ENCODE measurements at regions not wholly inside any gene's neighbourhood (a gene's known extent, or its start where the extent isn't known, plus 50 kb on each side); places are given as distances from the start of the nearest gene placed in this dataset.
"Not testable (repeated sequence)": the region's sequence is repeated elsewhere in the genome, so short reads cannot be mapped to it uniquely, and the experiment has no call there.

DNA sequence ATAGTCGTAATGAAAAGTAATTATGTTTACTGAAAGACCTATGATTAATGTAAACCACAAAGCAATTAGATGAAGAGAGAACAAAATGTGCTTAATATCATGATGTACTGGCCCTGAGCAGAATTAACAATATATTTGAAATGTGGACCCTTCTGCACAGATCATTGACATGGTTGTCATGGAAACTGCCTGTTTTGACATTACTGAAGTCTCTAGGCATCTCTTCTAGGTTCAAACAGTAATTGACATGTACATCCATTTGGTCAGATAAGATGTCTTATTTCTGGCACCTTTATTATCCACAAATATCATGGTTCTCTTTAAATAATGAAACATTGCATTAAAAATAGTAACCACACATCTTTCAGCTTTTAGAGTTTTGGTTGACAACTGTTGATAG is 251.7 kb upstream of the GNPDA2 start:
- no peak for DNase-seq (ENCODE audit: low spot score)

DNA sequence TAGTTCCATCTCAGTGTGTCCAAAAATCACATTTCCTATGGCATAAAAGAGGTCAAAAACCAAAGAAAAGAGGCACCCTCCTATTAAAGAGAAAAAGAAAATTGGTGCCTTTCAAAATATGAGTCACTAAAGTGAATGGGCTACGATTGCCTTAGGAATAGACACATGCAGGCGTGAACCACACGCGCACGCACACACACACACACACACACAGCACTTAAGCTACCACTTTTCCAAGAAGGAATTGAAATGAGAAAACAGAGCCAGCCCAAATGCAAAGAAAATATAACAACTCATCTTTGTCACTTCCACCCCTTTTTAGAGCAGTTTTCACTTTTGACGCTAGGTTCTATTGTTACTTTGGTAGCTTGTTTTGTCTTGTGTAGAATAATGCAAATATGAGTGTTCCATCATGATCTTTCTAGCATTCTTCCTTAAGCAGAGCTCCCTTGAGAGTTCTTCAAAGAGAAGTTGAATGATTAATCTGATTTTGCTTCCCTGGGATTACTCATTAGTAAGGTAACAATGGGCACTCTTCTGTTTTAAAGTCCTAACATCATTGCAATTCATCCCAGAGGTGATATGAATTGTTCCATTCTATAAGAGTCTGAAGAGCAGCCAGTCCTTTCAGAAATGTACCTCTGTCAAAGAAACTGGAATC is 239.2 kb upstream of the GNPDA2 start:
- DNase-seq (ENCODE audit: low spot score): no peak

DNA sequence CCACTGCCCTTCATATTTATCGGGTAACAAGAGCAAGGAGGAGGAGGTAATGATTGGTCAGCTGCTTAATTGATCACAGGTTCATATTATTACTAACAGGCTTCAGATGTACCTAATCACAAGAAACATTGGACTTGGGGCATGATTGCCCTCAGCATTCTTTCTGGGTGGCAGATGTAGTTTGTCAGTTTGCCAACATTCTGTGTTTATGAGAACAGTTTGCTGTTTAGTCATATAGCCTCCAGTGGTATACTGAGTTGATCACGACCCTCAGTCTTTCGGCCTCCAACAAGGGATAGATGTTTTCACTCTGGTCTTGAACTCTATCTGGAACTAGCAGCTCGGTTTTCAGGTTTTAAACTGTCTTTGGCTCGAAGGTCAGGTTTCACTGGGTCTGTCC is 237.7 kb upstream of the GNPDA2 start:
- DNase-seq (ENCODE audit: low spot score): not testable (repeated sequence)

DNA sequence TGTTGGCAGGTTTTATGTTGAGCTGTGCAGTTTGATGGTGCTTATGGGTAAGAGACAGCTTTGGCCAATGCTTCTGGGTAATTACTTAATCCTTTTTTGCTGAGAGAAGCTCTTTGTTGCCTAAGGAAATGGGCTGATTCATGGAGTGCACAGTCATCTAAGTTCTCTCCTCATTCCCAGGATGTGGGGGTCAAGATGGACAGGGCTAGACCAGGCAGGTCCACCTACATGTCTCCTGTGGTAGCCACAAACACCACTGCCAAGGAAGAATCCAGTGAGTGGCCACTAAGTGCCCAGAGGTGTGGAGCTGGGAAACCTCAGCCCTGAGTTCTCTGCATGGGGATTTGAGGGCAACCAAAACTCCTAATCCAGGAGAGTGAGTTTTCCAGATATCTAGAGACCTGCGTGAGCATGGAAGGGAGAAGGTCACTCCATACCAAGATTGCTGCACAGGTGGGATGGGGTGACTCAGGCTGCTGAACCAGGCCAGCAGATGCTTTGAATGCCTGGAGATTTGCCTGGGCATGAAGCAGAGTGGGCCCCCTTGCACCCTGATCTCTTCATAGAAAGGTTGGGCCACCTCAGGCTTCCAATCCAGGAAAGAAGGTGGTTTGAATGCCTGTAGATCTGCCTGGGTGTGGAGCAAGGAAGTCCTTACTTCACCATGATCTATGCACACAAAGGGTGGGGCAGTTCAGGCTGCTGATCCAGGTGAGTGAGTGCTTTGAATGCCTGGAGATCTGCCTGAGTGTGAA is 234.8 kb upstream of the GNPDA2 start:
- no peak for DNase-seq (ENCODE audit: low spot score)

DNA sequence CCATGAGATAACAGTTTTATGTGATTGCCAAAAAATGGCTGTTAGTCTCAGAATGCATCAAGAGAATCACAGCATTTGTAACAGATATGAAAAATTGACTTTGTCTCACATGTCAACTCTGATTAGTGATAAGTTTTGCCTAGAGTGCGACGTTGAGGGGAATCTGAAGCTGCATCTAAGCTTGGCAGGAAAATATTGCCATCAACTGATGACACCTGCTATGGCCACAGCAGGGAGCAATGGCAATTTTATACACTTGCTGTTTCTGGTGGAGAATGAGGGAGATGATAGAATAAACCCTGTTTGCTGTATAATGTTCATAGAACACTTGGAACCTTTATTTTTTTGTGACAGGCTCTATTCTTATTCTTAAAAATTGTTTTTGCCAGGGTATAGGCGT is 205.4 kb upstream of the GNPDA2 start:
- no peak for DNase-seq (ENCODE audit: low spot score)

DNA sequence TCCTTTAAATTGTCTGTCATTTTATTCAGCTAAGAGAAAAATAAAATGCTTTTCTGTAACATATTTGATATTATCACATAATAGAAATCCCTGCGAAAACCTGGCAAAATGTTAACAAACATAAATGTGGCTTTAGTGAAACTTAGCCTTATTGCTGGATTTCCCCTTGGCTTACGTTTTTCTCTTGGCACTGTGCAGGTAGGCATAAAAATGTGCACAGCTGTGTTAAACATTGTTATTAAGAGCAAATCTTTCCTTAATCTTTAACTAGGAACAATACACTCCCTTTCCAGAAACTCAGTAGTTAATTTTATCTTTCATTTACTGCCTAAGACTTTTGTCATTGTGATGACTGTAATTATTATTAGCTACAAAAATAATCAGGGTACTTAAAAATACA is 202.4 kb upstream of the GNPDA2 start:
- DNase-seq (ENCODE audit: low spot score): no peak

DNA sequence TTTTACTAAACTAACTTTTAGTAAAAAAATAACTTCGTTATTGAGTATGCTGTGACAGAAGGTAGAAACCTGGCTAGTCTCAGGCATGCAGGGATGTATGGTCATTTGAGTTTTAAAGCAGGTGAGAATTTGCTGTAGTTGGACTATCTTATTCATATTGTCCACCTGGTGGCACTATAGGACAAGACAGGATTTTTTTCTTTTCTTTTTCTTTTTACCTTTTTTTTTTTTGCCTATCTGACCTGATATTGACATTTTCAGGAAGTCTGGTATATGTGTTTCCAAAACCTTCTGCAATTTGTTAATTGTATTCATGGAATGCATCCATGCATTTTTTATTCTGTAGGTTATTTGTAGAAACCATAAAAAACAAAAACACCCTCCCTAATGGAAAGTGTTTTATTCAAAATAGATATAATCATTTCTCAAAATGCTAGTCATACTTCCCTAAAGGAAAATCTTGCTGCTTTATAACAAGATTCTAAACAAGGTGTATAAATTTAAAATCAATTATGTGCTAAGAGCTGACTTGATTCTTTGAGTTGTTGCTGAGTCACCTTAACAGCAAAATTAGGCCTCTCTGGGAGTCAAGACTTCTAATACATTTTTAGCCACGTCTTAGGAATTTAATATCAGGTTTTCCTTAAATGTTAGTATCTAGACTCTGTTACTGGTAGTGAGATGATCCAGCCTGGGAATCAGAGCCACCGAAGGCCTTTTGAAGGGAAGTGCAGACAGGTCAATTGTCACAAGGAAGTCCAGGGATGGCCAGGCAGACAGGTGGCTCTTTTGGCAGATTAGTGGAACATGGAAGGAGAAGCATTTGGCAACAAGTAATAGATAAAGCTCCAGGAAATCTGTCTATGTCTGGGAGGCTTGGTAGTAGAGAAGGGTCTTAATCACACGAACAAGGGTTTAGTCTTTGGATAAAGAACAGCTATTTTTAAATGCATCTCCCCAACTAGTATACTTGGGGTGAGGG is 201.3 kb upstream of the GNPDA2 start:
- DNase-seq (ENCODE audit: low spot score): no peak

DNA sequence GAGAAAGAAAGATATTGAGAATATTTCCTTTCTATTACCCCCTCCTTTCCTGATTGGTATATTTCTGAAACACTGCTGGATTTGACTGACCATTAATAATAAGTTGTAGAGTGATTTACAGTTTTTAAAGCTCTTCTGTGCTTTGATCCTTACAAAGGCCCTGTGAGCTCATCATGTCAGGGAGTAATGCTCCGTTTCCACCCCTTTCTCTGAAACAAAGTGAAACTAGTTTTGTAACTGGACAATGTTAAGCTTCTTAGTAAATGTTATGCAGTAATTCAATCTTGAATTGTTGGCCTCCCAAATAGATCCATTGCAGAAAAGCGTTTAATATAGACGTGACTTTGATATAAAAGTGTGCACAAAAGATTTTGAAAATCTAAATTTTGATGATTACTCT is 190.1 kb upstream of the GNPDA2 start:
- no peak for DNase-seq (ENCODE audit: low spot score)

DNA sequence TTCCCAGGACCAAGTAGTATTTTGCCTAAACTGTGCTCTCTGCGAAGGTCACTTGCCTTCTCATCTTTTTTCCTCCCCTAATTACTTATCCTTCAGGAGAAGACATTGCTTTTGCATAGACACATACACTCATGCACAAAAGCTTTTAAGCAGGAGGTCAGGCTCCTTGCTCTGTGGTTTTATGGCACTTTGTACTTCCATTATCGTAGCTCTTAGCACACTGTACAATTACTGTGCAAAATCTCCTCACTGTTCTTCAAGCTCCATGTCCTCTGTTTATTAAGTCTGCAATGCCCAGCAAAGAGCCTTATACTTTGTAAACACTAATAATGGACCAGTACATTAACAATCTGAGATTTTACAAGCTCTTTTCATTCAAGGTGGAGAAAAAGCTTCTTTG is 188.4 kb upstream of the GNPDA2 start:
- no peak for DNase-seq (ENCODE audit: low spot score)

DNA sequence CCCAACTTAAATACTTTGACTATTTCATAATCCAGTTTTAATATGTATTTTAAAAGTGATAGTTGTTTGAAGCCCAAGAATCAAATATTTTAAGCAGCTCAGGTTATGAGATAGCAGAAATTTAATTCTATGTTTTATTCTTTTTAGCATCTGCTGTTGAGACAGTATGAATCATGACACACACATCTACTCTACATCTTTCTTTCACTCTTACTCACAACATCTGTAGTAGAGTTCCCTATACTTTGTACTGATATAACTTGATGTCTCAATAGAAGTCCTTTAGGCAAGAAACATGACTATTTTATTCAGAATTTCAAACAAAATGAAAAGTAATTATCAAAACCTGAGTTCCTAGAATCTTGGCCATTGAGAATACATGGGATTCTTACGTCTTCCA is 187.9 kb upstream of the GNPDA2 start:
- DNase-seq (ENCODE audit: low spot score): no peak

DNA sequence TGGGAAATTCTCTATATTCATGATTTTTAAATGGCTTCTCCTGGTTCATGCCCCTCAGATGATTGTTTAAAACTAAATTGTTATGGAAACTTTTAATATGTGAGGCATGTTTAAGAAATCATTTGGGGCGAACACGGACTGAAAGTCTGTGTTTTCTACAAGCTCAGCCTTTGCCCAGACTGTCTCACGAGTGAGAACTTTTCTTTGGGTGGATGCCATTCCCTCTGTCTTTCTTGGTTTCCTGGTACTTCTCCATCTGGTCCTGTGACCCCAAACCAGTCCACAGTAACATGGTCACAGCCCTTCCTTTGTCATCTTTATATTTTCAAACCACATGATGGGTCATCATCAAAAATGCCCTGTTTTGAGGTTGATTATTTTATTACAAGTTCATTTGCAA is 186.6 kb upstream of the GNPDA2 start:
- no peak for DNase-seq (ENCODE audit: low spot score)

DNA sequence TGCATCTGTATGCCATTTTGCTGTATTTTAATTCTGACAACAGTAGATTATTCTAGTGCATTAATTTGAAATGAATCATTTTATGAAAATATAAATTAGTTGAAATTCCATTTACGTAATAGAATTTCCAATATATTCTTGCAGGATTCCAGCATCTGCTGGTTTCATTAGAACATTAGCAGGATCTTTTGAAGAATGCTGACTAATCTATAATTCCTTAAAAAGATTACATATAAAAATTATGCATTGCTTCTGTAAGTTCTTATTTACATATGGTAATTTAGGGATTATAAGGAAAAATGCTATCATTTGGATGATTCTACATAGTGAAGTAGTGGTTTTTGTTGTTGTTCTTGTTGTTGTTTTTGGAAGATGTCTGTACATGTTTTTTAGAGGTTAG is 182.2 kb upstream of the GNPDA2 start:
- no peak for DNase-seq (ENCODE audit: low spot score)

DNA sequence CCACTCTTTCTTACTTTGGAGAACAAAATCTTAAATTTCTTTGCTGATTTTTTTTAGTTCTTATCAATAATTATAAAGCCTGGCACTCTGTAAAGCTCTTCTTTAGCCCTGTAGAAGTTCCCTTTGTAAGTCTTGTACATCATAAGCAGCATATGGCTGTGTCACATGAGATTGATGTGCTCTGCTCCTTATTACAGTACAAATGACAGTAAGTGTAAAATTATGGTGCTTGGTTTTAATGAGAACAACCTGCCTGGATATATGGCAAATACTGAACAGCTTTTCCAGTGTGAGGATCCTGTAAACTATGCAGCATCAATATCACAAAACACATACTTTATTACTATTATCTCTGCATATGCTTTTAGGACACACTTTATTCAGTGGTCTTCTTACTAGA is 145.9 kb upstream of the GNPDA2 start:
- no peak for DNase-seq (ENCODE audit: low spot score)

DNA sequence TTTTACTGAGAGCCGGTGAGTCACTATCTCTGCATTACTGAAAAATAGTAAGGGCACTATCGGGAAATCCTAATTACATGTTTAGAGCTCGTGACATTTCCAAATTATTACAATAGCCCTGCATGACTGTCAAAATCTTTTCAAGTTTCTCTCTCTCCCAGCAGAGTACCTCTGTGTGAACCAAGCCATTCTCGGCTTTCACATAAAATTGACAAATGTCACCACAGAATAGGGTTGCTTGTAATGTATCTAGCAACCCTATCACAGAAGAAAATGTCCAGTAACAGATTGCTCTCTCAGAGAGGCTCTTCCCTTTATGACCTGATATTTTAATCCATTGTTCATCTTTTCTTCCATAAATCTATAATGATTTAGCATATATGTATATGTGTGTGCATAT is 144.8 kb upstream of the GNPDA2 start:
- no peak for DNase-seq (ENCODE audit: low spot score)

DNA sequence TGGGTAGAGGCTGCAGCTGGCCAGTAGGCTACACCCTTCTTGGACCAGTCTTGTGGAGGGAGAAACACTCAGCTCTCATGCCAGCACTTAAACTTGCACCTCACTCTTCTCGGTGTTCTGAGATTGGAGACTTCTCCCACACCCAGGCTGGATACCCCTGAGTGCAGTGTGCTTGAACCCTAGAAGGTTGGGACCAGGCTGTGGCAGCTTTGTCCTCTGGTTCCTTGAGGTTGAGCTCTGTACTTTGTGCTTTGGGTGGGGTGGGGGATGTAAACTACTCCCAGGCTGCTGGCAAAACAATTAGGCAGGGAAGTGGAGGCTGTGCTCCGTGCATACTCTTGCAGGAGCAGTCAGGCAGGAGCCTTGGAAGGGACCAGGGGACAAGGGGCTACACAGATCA is 143.6 kb upstream of the GNPDA2 start:
- DNase-seq (ENCODE audit: low spot score): no peak

DNA sequence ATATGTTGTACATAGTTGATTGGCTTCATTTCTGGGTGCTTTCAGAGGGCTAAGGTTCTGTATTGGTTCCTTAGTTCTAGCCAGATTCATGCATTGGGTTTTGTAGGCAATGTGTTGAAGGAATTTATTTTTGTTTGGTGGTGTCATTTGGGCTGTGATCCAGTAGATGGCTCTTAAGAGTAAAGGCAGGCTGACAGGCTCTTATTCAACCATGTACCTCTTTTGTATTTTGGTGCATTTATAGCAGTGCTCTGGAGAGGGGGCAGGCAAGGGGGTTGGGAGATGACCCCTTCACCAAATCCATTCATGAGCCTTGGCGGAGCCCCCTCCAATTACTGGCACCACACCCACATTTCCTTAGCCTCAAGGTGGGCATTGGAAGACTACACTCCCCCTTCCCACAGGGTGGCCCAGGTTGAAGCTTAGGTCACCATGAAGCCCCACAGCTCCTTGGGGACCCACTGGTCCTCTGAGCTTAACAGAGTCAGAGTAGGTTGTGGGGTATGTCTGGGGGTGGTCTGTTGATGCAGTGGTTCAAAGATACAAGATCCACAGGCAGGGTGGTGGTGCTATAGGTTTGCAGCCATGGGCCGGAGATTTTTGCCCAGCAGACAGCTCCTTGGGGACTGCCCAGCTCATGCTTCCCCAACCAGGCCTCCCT is 143.0 kb upstream of the GNPDA2 start:
- DNase-seq (ENCODE audit: low spot score): no peak

DNA sequence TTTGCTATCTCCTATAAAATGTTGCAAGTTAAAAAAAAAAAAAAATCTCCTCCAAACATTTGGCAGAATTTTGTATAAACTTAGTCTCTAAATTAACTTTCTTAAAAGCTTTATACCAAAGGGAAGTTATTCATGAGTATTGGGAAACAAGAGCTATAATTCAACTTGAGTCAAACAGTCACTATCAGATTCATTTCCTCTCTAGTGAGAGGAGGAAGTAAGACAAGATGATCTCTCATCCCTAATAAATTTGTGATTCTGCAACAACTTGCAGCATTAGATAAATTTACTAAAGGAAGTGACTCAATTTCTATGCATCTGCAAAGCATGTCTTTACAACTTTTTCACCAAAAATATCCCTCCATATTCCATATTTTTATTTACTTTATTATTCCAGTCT is 135.4 kb upstream of the GNPDA2 start:
- no peak for DNase-seq (ENCODE audit: low spot score)

DNA sequence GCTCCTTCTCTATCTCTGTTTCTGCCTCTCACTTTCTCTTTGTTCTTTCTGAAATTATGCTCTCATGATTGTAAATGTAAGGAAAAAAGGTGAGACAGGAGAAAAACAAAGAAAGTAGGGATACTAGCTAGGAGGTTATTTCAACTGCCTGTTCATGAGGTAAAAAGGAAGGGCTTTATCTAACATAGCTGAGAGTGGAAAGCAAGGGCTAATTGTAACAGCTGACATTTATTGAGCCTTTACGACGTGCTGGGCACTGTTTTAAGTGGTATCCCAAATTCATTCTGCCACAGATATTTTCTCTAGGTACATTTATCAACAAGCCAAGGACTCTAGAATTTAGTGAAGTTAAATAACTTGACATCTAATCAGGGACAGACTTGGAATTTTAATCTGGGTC is 133.1 kb upstream of the GNPDA2 start:
- no peak for DNase-seq (ENCODE audit: low spot score)

DNA sequence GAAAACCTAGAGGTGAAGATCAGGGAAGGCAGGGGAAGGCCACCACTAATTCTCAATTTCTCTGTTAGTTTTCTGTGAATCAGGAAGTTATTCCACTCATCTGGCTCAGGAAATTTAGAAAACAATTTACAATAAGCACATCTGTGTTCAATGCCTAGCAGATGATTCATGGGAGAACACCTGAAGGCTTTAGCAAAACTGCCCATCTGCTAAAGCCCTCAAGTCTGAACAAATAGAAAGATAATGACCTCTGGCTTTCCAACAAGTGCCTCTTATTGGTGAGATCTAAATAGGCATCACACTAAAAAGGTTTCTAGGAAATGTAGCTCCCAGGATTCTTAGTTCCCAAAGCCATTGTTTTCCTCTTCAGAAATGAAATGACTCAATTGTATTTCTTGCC is 122.1 kb upstream of the GNPDA2 start:
- no peak for DNase-seq (ENCODE audit: low spot score)

DNA sequence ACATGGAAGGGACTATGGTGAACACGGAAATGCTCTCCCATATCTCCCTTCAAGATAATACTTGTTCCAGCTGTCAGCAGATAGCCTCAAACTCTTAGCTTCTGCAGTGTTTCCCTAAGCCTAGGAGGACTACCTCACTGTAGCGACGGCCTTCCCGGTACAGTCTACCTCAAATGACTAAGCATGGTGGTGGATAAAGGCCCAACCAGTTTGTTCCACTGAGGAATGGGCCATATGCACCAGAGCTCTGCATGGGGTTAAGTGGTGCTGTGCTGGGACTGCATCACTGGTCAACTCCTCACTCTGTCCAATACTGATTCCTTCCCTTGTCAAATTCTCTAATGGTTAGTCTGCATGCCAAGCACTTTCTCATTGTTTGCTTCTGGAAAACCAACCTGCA is 119.6 kb upstream of the GNPDA2 start:
- no peak for DNase-seq (ENCODE audit: low spot score)

DNA sequence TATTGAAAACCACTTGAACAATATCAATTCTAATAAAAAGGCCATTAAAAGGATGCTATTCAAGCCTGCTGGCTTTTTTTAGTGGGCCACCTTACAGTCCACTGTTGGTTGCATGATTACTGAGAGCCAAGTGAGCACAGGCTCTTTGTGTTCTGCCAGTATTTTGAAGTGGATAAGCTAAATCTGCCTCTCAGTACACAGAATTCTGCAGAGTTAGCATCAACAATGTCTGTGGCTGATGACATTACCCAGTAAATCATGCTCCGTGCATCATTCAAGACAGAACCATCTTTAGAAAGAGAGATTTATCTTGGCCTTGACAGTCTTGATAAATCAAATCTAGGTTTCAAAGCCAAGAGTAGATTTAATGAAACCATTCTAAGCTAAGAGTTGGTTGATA is 119.0 kb upstream of the GNPDA2 start:
- DNase-seq (ENCODE audit: low spot score): no peak

DNA sequence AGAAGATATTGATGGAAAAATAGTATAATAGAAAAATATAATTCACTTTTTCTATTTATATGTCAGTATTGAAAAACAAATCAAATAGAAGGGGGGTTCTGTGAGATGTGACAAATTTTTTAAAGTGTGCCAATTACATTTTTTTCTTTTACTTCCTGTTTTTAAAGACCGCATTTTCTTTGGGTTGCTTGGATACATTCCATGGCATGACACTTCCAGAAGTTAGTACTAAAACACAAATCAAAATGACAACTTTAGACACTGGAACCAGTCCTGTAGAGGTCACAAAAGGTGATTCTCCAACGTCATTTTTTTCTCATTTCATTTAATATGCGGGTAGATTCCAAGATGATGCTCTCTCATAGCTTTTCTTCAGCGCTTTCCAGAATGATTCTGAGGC is 116.2 kb upstream of the GNPDA2 start:
- DNase-seq (ENCODE audit: low spot score): no peak
